ENCODE measurements at regions not wholly inside any gene's neighbourhood (a gene's known extent, or its start where the extent isn't known, plus 50 kb on each side); places are given as distances from the start of the nearest gene placed in this dataset.

- Histone ChIP-seq H3K4me3 (ENCODE audit: low read depth in 2 of 2, low read length in 1 of 2) (no peak overlapping the region), H2AFZ (ENCODE audit: low read depth) (peak overlapping the region; percentile 35; the same call in 1 of the 2 replicates), H3K79me2 (ENCODE audit: insufficient read depth) (no peaks in the 10 kb centered on the region), H4K20me1 (ENCODE audit: insufficient read depth) (no peaks in the 10 kb centered on the region), H3K9ac (no peak overlapping the region), H3K4me1 (ENCODE audit: control insufficient read depth in 1 of 2, insufficient read depth in 2 of 2, low read depth in 1 of 2, low read length in 1 of 2) (peaks cover 0 to 11% of the 10 kb centered on the region in 2 experiments; a peak in 2 of 4 replicates), H3K27me3 (ENCODE audit: insufficient read depth) (peaks cover 9% of the 10 kb centered on the region; the same call in 1 of the 2 replicates), H3K36me3 (replicated peaks in 1 of 2; ENCODE audit: control insufficient read depth in 1 of 2, insufficient read depth in 2 of 2, low read length in 1 of 2) (no peaks in the 10 kb centered on the region), H3K9me2 (no peaks in the 10 kb centered on the region), H3K27ac (ENCODE audit: low read depth in 2 of 2, low read length in 1 of 2) (no peak overlapping the region), H3K4me2 (no peak overlapping the region), H3K9me3 (no peaks in the 10 kb centered on the region), H3F3A (replicated peaks; ENCODE audit: insufficient read depth) (no peaks in the 10 kb centered on the region)
- TF ChIP-seq SMC3 (IDR thresholded peaks at IDR 0.05; ENCODE audit: low read depth, low read length), result no peak
- TF ChIP-seq TCF12 (IDR thresholded peaks at IDR 0.05), result no peak
- no peak for TF ChIP-seq FOXJ3 (CRISPR knock-in tag; IDR thresholded peaks at IDR 0.05)
- TF ChIP-seq PBX3 (IDR thresholded peaks at IDR 0.05), result no peak
- TF ChIP-seq TAF1 (IDR thresholded peaks at IDR 0.05; ENCODE audit: borderline replicate concordance, low read depth, low read length), result no peak
- TF ChIP-seq NFIC (IDR thresholded peaks at IDR 0.05; ENCODE audit: borderline replicate concordance), result no peak
- no peak for TF ChIP-seq JUND (IDR thresholded peaks at IDR 0.05)
- no peak for TF ChIP-seq REST (IDR thresholded peaks at IDR 0.05; ENCODE audit: low read depth, low read length)
- no peak for TF ChIP-seq EP300 (IDR thresholded peaks at IDR 0.05; ENCODE audit: borderline replicate concordance in 1 of 2, low read depth in 1 of 2, low read length in 1 of 2)
- no peak for TF ChIP-seq IRF3 (IDR thresholded peaks at IDR 0.05; ENCODE audit: low read depth, low read length)
- no peak for TF ChIP-seq MAX (IDR thresholded peaks at IDR 0.05; ENCODE audit: low read depth)
- no peak for TF ChIP-seq CTCF (IDR thresholded peaks at IDR 0.05)
- no peak for TF ChIP-seq GABPA (IDR thresholded peaks at IDR 0.05; ENCODE audit: low read depth)
- TF ChIP-seq RXRA (IDR thresholded peaks at IDR 0.05; ENCODE audit: borderline replicate concordance, low read depth), result no peak
- POLR2A ChIA-PET, result no interaction called here
- CTCF ChIA-PET, result interaction anchor here (0.7 to 1.4 kb wide), 3 partner anchors 10 to 21 kb away, joined by 3 read pairs; no protein-coding TSS in a partner anchor
- DNase-seq, result no peak
- WGBS (ENCODE audit: low lambda C conversion rate), result 44% methylated on average over 1 of the region's 2 CpGs
These were observed 54.8 kb upstream of the LARS2 start for GRCh38 chr3:45333549-45333948.
